GM18502 (cell line): ENCODE measurements at regions not wholly inside any gene's neighbourhood (a gene's known extent, or its start where the extent isn't known, plus 50 kb on each side); places are given as distances from the start of the nearest gene placed in this dataset.

Experiments
- ATAC-seq: cut with Tn5 transposase; IDR thresholded peaks from one replicate; pipeline ENCODE4 v1.9.1; 2021; ENCODE audit warnings: mild to moderate bottlenecking; ENCODE audit not compliant: unreplicated experiment, poor library complexity

DNA sequence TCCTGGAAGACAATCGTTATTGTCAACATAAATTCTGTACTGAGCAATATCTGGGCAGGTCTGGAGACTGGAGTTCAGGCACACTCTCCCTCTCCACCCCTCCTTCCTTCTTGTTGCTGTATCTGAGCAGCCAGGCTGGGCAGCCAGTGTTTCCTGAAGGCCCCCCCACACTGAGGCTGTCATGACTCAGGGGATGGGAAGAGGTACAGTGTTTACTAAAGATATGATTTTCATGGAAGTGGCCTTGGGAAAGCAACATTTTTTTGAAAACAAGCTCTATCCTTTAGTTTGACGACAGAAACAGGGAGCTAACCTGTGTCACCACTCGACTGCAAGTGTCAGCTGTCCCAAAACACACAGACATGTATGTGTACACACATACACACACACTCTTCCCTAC, 1485.4 kb upstream of the TMEM132C start:
- no peak for ATAC-seq

DNA sequence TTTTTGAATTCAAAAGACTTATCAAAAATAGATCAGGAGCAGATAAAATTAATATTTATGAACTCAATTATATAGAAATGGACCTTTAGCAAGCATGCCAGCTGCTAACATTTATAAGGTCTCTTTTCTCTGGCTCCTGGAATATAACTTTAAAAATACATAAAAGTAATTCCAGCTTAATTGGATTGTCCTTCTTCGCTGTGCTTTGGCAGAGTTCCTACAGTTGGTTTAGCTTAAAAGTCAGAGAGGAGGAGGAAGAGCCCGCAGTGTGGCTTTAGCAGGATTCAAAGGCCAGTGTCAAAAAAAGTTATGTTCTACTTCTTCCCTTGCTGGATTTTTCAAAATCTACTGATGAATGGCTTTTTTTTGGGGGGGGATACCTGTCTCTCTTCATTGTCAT, 1484.9 kb upstream of the TMEM132C start:
- ATAC-seq = no peak

DNA sequence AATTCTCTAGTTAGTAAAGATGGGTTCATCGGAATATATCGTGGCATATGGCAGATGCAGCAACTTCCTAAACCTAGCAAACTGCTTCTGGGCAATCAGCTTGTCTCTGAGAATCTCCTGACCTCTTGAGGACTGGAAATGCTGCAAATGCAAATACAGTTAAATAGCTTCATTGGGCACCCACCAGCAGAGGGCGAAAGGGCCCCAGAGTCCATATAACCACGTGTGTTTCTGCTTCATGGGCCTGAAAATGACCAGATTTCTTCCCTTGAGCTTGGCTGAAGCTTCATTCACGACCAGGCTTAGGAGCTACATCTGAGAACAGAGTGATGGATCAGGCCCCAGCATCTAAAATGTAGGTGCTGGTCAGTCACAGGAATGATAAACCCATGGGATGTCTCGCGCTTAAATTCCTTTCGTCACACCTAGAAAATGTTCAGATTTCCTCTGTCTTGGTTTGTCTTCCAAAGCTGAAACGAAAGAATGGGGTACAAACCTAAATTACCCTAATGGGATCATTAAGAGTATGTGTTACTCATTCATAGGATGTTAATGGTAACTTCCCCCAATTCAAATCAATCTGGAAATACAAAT, 1482.5 kb upstream of the TMEM132C start:
- ATAC-seq = no peak

DNA sequence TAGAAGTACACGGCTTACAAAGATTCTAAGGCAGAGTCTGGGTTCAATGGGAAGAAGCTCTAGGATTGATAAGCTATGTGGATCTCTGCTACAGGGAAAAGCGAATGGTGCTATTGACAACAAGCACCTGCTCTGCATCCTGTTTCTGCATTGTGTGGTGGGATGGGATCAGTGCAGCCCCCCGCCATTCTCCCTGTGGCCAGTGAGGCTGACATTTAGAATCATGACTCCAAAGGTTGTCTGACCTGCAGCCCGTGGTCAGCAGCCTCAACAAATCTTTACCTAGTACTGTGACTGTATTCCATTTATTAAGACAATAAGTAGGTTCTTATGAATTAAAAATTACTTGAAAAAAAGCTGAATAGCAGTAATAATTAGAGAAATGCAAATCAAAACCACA, 1477.0 kb upstream of the TMEM132C start:
- ATAC-seq = no peak

DNA sequence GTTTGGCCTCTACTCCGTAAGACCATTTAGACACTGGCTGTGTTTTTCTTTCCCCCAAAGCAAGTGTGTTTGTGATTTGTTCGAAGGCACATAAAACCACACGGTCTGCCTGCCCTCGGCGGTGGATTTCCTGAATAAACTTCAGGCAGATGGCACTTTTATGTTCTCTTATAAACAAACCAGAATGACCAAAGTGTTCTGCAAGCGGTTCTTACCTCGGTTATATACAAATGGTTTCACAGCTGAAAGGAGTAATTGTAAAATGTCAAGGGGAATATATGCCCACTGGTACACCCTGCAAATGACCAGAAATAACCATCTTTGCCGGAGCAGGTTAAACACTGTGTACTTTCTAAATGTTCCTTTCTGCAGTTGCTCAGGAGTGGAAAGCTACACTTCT, 1475.8 kb upstream of the TMEM132C start:
- no peak for ATAC-seq

DNA sequence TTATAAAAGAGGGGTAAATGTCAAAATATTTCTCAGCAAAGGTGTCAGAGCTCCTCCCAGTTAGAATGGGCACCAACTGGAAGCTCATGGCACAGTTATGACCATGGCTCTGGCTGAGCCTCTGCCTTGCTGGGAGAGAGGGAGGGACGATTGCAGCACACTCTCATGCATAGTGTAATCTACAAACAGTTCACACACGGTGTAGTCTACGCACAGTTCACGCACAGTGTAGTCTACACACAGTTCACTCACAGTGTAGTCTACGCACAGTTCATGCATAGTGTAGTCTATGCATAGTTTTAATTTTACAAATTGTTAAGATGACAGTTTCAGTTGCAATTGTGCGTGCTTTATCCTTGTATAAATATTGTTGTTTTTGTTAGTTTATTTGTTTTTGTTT, 1474.6 kb upstream of the TMEM132C start:
- ATAC-seq = no peak

DNA sequence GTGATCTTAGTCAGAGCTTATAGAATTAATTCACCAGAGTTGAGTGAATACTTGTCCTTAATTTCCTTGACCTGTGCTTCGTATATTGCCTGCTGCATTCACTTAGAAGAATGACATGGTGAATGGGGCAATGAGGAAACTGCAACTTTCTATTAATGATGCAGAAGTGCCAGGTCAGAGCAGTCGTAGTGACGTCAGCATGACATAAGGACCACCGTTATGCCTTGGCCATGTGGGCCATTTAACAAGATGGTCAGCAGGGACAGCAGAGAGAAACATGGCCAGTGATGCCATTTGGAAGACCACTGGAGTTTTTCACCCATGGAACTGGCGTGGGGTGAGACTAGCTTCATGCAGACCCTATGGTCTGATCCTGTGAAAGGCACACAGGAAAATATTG, 1469.4 kb upstream of the TMEM132C start:
- ATAC-seq = no peak

DNA sequence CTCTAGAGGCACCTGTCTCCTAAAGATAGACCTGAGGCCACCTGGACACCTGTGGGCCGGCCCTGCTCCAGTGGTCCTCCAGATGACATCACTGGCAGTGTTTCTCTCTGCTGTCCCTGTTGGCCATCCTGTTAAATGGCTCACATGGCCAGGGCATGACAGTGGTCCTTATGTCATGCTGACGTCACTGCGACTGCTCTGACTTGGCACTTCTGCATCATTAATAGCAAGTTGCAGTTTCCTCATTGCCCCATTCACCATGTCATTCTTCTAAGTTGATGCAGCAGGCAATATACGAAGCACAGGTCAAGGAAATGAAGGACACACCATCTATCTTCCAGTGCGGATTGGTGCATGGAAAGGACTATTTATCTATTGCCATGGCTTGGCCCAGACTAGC, 1468.5 kb upstream of the TMEM132C start:
- ATAC-seq = no peak

DNA sequence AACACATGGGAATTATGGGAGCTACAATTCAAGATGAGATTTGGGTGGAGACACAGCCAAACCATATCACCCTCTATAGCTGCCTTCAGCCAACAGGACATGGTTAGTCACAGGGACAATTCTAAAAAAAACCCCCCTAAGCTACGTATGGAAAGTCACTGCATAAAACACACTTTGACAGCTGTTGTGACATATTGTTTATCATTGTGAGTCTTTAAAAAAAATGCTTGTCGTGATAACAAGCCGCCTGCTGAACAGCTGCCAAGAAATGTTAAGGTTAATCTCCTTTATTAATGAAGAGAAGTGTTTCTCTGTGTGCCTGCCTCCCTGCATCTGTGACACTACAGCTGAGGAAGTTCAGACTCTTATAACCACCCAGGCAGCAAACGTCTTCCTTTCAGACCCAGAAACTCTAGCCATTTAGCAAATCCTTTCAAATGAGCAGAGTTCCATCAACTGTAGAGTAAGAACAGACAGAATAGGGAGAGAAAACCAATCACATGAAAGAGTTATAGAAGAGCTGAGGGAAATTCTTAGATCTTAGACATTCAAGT, 1459.6 kb upstream of the TMEM132C start:
- ATAC-seq = no peak

DNA sequence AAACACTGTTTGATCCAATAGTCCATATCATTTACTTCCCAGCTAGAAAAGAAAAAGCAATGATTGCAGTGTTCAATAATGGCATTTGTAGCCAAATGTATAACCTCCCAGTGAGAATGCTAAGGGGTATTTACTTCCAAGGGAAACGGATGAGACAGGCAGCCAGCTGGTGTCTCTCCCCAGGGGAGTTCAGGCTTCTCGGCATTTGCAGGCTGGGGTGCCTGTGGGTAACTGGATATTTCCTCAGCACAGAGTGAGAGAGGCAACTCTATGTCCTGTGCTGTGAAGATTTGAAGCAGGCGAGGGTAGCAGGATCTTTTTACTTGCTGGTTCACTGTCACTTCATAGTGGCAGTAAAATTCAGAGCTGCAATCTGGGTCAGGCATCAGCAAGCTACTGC, 1455.6 kb upstream of the TMEM132C start:
- no peak for ATAC-seq

DNA sequence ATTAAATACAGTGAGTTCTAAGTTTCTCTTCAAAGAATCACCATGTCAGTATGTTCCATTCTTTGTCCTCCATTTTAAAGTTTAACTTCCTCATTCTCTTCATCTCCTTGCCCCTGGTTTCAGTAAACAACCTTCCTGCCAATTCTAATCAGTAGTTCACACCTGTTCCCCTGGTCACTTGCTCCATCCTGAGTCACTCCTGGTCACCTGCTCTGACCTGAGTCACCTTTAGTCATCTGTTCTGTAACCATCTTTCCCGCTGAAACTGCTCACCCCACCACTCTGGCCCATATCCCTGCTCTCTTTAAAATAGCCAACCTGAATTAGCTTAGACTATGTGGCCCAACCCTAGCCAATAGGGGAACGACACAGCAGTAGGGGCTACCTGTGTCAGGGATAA, 1447.4 kb upstream of the TMEM132C start:
- ATAC-seq = no peak

DNA sequence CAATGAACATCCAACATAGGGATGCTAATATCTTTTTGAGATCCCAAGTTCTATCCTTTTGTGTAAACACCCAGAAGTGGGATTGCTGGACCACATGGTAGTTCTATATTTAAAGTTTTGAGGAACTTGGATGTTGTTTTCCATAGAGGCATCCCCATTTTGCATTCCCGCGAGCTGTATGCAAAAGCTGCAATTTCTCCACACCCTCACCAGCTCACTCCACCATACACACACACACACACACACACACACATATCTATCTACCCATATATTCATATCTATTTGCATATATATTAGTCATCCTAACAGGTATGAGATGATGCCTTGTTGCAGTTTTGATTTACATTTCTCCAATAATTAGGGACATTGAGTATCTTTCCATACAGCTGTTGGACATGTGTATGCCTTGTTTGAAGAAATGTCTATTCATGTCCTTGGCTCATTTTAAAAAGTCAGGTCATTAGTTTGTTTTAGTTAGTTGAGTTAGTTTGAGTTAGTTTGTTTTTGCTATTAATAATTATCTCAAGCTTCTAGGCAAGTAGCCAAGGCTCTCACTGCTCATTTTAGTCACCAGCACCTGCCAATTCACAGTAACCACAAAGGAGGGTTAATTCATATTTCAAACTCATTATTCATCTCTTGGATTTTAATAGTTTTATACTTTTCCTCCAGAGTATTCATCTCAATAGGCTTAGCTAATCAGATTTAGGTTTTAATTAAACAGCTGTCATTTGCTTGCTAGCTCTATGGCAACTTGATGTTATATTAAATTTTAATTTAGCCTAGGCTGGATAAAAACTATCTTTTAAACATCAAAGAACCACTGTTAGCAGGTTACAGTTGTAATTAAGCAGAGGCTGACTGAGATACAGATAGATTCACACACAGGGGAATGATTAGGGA, 1435.9 kb upstream of the TMEM132C start:
- ATAC-seq = no peak

DNA sequence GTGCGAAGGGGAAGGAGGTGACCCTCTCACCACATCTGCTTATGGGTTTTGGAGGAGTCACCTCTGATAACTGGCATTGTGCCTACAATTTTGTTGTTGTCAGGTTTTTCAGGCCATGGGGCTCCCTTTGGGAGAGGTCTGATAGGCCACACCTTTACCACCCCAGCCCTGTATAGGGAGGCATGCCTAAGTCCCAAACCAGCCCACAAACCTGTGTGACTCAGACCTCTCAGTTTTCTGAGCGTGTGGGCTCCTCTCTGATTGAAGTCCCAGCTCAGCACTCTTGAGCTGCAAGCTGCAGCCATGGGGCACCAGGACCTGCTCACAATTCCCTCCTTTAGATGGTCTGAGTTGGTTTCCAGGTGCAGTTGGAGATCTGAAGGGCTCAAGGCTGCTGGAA, 1429.3 kb upstream of the TMEM132C start:
- ATAC-seq = no peak

DNA sequence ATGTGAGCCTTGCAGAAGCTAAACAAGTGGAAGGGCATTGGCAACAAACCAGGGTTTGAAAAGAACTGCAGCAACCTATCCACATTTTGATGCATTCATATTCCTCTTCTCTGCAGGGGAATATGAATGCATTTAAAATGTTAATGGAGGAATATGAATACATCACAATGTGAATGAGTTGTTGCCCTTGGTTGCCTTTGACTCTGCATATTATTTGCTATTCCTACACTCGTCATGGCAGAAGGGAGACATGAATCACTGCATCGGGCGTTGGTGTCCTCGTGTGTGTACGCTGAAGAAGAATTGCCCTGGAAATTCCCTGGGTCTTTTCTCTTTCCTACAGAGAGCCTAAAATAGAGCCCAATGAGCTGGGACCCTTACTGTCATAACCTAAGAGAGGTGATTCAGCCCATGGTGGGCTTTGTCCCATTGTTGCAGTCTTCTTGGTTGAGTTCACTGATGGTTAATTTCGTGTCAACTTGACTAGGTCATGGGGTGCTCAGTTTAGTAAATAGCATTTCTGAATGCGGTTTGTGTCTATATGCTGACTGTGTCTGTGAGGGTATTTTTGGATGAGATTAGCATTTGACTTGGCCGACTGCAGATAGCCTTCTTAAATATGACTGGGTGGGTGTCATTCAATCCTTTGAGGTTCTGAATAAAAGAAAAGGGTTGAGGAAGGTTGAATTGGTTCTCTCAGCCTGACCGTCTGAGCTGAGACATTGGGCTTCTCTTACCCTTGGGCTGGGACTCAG, 1422.9 kb upstream of the TMEM132C start:
- no peak for ATAC-seq

DNA sequence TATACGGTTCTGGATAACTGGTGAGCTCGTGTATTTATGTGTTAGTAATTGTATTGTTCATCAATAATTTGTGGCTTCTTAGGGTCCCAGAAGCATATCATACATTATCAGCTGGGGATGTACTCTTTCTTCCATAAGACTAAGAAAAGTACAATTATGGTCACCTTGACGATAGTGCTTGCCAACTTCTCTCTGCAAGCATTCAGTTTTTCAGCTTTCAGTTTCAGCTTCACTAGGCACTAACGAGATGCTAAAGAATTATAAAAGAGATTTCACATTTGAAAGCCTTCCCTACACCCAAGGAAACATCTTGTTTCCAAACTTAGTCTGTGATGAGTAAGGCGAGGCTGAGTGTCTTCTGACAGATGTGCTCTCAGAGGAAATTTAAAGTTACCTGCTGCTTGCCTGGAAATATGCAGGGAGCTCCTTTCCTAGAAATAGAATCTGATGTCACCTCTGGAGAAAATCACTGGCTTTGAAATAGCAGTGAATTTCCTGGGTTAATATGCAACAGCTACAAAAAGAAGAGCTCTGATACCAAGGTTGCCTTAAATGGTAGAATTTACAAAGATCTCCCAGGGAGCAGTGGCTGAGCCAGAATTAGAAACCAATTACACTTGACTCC, 1419.9 kb upstream of the TMEM132C start:
- no peak for ATAC-seq

DNA sequence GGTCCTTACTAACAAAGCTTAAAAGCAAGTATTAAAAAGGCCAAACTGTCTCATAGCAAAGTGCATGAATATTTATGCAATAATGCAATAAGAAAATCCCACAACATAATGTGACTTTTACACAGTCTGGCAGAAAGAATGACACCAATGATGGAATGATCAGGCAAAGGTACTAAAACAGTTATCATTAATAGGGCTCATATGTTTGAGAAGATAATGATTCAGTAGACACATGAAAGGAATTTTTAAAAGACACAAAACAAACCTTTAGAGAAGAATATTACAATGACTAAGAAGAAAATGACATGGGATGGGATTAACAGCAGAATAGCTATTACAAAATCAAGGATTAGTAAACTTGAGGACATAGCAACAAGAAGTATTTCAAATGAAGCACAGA, 1411.2 kb upstream of the TMEM132C start:
- no peak for ATAC-seq

DNA sequence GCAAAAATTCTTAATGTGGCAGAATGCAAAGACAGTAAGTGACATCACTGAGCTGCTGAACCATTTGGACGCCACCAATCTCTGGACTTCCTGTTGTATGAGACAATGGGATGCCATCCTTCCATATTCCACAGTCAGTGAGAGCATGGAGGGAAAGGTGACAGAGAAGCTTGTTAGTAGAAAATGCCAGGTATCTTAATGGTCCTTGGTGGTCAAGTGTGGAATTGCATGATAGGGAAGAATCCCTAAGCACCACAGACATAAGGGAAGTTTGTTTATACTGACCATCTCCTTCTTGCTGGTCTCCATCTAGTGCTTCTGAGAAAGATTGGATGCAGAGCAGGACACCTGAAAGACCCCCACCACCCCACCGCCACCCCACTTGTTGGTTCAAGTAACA, 1410.0 kb upstream of the TMEM132C start:
- ATAC-seq = no peak

DNA sequence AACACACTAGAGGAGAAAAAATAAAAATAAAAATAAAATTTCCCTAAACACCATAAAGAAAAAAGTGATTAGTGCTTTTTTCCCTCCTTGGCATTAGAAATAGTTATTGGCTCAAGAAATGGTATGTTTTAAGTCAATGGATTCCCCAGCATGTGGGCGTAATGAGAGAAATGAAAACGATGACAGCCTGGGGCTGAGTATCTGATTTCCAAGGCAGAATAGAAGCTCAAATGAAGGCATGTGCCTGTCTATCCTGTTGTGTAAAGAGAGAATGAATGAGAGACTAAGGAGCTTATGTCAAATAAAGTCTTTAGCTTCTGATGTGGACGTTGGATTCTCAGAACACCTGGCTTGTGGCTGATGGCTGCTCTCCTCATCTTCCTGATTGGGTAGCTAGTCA, 1408.4 kb upstream of the TMEM132C start:
- ATAC-seq = no peak

DNA sequence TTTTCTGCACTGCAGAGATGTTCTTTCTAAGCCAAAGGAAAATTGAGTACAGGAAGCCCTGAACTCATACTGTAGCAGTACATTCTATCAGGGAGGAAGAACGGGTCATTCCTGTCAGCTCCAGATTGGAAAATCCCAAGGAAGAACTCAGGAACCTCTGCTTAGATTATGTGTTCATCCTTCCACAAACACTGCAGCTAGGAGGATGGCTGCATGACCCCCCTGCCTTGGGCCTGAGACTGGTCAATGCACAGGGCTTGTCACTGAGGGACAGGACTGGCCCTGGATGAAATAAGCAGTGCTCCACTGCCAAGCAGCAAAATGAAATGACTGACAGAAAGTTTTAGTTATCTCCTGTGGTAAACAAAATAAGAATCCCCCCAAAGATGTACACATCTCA, 1406.8 kb upstream of the TMEM132C start:
- ATAC-seq = no peak

DNA sequence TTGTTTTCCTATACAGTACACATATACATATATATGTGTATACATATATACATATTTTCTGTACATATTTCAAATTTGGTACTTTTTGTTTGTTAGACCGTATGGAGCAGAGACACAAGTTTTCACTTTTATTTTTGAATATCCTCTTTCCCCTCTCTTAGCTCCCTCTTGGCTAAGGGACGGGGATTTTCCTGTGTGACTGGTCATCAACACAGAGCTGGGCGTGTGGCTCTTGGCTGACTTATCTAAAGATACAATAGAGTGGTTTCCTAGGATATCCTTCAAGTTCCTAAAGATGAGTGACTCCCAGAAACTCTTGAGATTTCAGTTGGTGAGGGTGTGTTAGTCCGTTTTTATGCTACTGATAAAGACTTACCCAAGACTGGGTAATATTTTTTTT, 1404.5 kb upstream of the TMEM132C start:
- no peak for ATAC-seq

DNA sequence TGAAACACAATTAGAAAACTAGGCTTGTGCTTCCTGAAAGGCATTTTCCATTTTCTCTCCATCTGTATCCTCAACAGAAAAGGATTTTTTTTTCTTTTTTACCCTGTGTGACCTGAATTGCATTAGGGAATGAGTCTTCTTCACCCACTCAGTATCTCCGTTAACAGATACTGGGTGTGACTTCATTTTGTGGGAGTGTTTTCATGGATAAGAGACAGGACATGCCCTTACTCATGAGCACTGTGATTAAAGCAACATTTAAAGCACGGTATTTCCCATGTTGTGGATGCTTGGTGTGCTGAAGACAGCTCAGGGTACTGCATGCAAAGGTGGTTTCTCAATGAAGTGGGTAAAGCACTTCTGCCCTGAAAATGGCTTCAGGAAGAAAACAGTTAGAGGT, 1397.3 kb upstream of the TMEM132C start:
- ATAC-seq = no peak
